ENCODE measurements at regions not wholly inside any gene's neighbourhood (a gene's known extent, or its start where the extent isn't known, plus 50 kb on each side); places are given as distances from the start of the nearest gene placed in this dataset.

GRCh38 chr16:56087626-56088025, 103.7 kb upstream of the GNAO1 start:
- no peak for DNase-seq
- H4K91ac ChIP-seq (ENCODE audit: low read depth, low read length) = no peak overlapping the region
- peak overlapping the region; percentile 3 for H3K4me3 ChIP-seq (ENCODE audit: low read depth, low read length)
- H3K27me3 ChIP-seq (ENCODE audit: insufficient read depth, low read length) = no peaks in the 10 kb centered on the region
- no peak overlapping the region for H3K4me2 ChIP-seq (ENCODE audit: low read length)
- H2BK120ac ChIP-seq (ENCODE audit: insufficient read depth, low read length, poor library complexity) = no peak overlapping the region
- WGBS (ENCODE audit: extremely low coverage, insufficient coverage, insufficient read length) = no CpG with 5 or more reads among the region's 6 CpGs
- H3K18ac ChIP-seq (ENCODE audit: low read length) = no peak overlapping the region
- H2AFZ ChIP-seq (ENCODE audit: insufficient read depth, low read length, poor library complexity) = no peak overlapping the region
- H3K9me3 ChIP-seq (ENCODE audit: insufficient read depth, low read depth, low read length) = peaks cover 2% of the 10 kb centered on the region
- no peaks in the 10 kb centered on the region for H3K79me2 ChIP-seq (ENCODE audit: control insufficient read depth, insufficient read depth, low read length, poor library complexity)
- H4K8ac ChIP-seq (ENCODE audit: low read depth, low read length) = no peak overlapping the region
- H3K4me1 ChIP-seq (ENCODE audit: control insufficient read depth in 1 of 2, insufficient read depth in 2 of 2, low read length in 2 of 2) = peaks cover 5 to 6% of the 10 kb centered on the region in 2 experiments
- H3K27ac ChIP-seq (ENCODE audit: low read depth, low read length) = no peak overlapping the region
- no peak overlapping the region for H3K23ac ChIP-seq (ENCODE audit: low read length)
- H2BK5ac ChIP-seq (ENCODE audit: low read depth, low read length, poor library complexity) = no peak overlapping the region
- no peaks in the 10 kb centered on the region for H3K36me3 ChIP-seq (ENCODE audit: control insufficient read depth in 1 of 2, insufficient read depth in 2 of 2, low read length in 2 of 2)
- H3K14ac ChIP-seq (ENCODE audit: low read length) = no peak overlapping the region
- no peak overlapping the region for H3K4ac ChIP-seq (ENCODE audit: low read depth, low read length)
- H2BK12ac ChIP-seq (ENCODE audit: low read length) = no peak overlapping the region
- H2AK5ac ChIP-seq (ENCODE audit: low read length) = no peak overlapping the region
- no peak overlapping the region for H3K9ac ChIP-seq (ENCODE audit: low read length)
- H4K12ac ChIP-seq (ENCODE audit: low read depth, low read length) = no peak overlapping the region
- H3K79me1 ChIP-seq (ENCODE audit: low read length) = no peaks in the 10 kb centered on the region

GRCh38 chr16:56081371-56081770, 109.9 kb upstream of the GNAO1 start:
- no CpG with 5 or more reads among the region's 2 CpGs for WGBS (ENCODE audit: extremely low coverage, insufficient coverage, insufficient read length)
- H2BK12ac ChIP-seq (ENCODE audit: low read length) = no peak overlapping the region
- H3K4me2 ChIP-seq (ENCODE audit: low read length) = no peak overlapping the region

DNA sequence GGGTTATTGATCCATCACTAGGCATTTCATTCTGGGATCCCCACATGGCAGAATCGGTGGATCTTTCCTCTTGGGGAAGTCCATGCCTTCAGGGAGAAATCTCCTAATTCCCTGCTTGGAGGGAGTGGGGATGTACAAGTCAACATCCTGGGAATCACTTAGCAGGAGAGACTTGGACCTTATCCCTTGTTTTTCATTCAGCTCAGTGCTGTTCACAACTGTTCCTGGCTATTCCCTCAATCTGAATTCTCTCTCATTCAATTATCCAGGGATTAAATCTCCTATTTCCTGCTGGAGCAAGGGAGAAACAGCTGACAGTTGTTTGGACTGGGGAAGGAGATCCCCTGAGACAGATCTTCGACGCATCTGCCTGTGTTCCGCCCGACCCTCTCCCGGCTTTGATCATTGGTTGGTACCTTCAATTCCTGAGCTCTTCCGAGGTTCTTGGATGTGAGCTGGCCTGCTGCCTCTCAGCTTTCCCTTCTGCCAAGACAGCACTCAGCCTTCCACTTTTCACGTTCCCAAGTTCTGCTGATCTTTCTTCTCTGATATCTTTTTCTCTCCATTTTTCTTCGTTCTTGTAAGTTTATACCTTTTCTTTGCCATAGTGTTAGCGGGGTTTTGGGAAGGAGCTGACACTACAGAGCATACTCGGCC, 115.4 kb upstream of the GNAO1 start:
- H4K8ac ChIP-seq (ENCODE audit: low read depth, low read length) = no peak overlapping the region
- no peak overlapping the region for H4K12ac ChIP-seq (ENCODE audit: low read depth, low read length)
- H3K9me3 ChIP-seq (ENCODE audit: insufficient read depth, low read depth, low read length) = peaks cover 2% of the 10 kb centered on the region
- no peak overlapping the region for H3K4ac ChIP-seq (ENCODE audit: low read depth, low read length)
- H2BK5ac ChIP-seq (ENCODE audit: low read depth, low read length, poor library complexity) = no peak overlapping the region
- no peak overlapping the region for H2BK12ac ChIP-seq (ENCODE audit: low read length)
- no peaks in the 10 kb centered on the region for H3K36me3 ChIP-seq (ENCODE audit: control insufficient read depth in 1 of 2, insufficient read depth in 2 of 2, low read length in 2 of 2)
- no peak overlapping the region for H2AFZ ChIP-seq (ENCODE audit: insufficient read depth, low read length, poor library complexity)
- no peak overlapping the region for H4K91ac ChIP-seq (ENCODE audit: low read depth, low read length)
- no peaks in the 10 kb centered on the region for H3K79me2 ChIP-seq (ENCODE audit: control insufficient read depth, insufficient read depth, low read length, poor library complexity)
- no peak for DNase-seq
- H3K4me2 ChIP-seq (ENCODE audit: low read length) = no peak overlapping the region
- H3K14ac ChIP-seq (ENCODE audit: low read length) = no peak overlapping the region
- H3K79me1 ChIP-seq (ENCODE audit: low read length) = no peaks in the 10 kb centered on the region
- WGBS (ENCODE audit: extremely low coverage, insufficient coverage, insufficient read length) = no CpG with 5 or more reads among the region's 11 CpGs
- no peak overlapping the region for H2BK120ac ChIP-seq (ENCODE audit: insufficient read depth, low read length, poor library complexity)
- H3K18ac ChIP-seq (ENCODE audit: low read length) = no peak overlapping the region
- no peak overlapping the region for H3K27ac ChIP-seq (ENCODE audit: low read depth, low read length)
- no peak overlapping the region for H2AK5ac ChIP-seq (ENCODE audit: low read length)
- H3K23ac ChIP-seq (ENCODE audit: low read length) = no peak overlapping the region
- H3K27me3 ChIP-seq (ENCODE audit: insufficient read depth, low read length) = no peaks in the 10 kb centered on the region
- no peak overlapping the region for H3K4me3 ChIP-seq (ENCODE audit: low read depth, low read length)
- H3K9ac ChIP-seq (ENCODE audit: low read length) = no peak overlapping the region
- no peaks in the 10 kb centered on the region for H3K4me1 ChIP-seq (ENCODE audit: control insufficient read depth in 1 of 2, insufficient read depth in 2 of 2, low read length in 2 of 2)

More at GRCh38 chr16:56081371-56081770, 109.9 kb upstream of the GNAO1 start:
- Histone ChIP-seq H3K9ac (ENCODE audit: low read length) (no peak overlapping the region), H3K79me2 (ENCODE audit: control insufficient read depth, insufficient read depth, low read length, poor library complexity) (no peaks in the 10 kb centered on the region), H2BK5ac (ENCODE audit: low read depth, low read length, poor library complexity) (no peak overlapping the region), H3K23ac (ENCODE audit: low read length) (no peak overlapping the region), H3K9me3 (ENCODE audit: insufficient read depth, low read depth, low read length) (peaks cover 2% of the 10 kb centered on the region), H3K4ac (ENCODE audit: low read depth, low read length) (no peak overlapping the region), H3K4me1 (ENCODE audit: control insufficient read depth in 1 of 2, insufficient read depth in 2 of 2, low read length in 2 of 2) (no peaks in the 10 kb centered on the region), H2AFZ (ENCODE audit: insufficient read depth, low read length, poor library complexity) (no peak overlapping the region), H3K27me3 (ENCODE audit: insufficient read depth, low read length) (no peaks in the 10 kb centered on the region), H3K18ac (ENCODE audit: low read length) (no peak overlapping the region), H4K91ac (ENCODE audit: low read depth, low read length) (no peak overlapping the region), H3K14ac (ENCODE audit: low read length) (no peak overlapping the region), H2BK120ac (ENCODE audit: insufficient read depth, low read length, poor library complexity) (no peak overlapping the region), H4K8ac (ENCODE audit: low read depth, low read length) (no peak overlapping the region), H3K36me3 (ENCODE audit: control insufficient read depth in 1 of 2, insufficient read depth in 2 of 2, low read length in 2 of 2) (no peaks in the 10 kb centered on the region), H3K4me3 (ENCODE audit: low read depth, low read length) (no peak overlapping the region), H2AK5ac (ENCODE audit: low read length) (no peak overlapping the region), H3K27ac (ENCODE audit: low read depth, low read length) (no peak overlapping the region), H4K12ac (ENCODE audit: low read depth, low read length) (no peak overlapping the region), H3K79me1 (ENCODE audit: low read length) (no peaks in the 10 kb centered on the region)
- no peak for DNase-seq

- H2AK5ac ChIP-seq (ENCODE audit: low read length) = no peak overlapping the region
- no peak overlapping the region for H3K4me3 ChIP-seq (ENCODE audit: low read depth, low read length)
- no peak overlapping the region for H3K9ac ChIP-seq (ENCODE audit: low read length)
- no peaks in the 10 kb centered on the region for H3K79me2 ChIP-seq (ENCODE audit: control insufficient read depth, insufficient read depth, low read length, poor library complexity)
- H3K18ac ChIP-seq (ENCODE audit: low read length) = no peak overlapping the region
- no peak overlapping the region for H4K91ac ChIP-seq (ENCODE audit: low read depth, low read length)
- no CpG with 5 or more reads among the region's 4 CpGs for WGBS (ENCODE audit: extremely low coverage, insufficient coverage, insufficient read length)
- peaks cover 2% of the 10 kb centered on the region for H3K9me3 ChIP-seq (ENCODE audit: insufficient read depth, low read depth, low read length)
- H3K27ac ChIP-seq (ENCODE audit: low read depth, low read length) = no peak overlapping the region
- H2BK5ac ChIP-seq (ENCODE audit: low read depth, low read length, poor library complexity) = no peak overlapping the region
- H3K4me1 ChIP-seq (ENCODE audit: control insufficient read depth in 1 of 2, insufficient read depth in 2 of 2, low read length in 2 of 2) = no peaks in the 10 kb centered on the region
- H3K27me3 ChIP-seq (ENCODE audit: insufficient read depth, low read length) = no peaks in the 10 kb centered on the region
- H3K36me3 ChIP-seq (ENCODE audit: control insufficient read depth in 1 of 2, insufficient read depth in 2 of 2, low read length in 2 of 2) = no peaks in the 10 kb centered on the region
- H2AFZ ChIP-seq (ENCODE audit: insufficient read depth, low read length, poor library complexity) = no peak overlapping the region
- H2BK12ac ChIP-seq (ENCODE audit: low read length) = no peak overlapping the region
- no peak overlapping the region for H3K4ac ChIP-seq (ENCODE audit: low read depth, low read length)
- no peak overlapping the region for H3K23ac ChIP-seq (ENCODE audit: low read length)
- DNase-seq = no peak
- no peak overlapping the region for H4K12ac ChIP-seq (ENCODE audit: low read depth, low read length)
- no peaks in the 10 kb centered on the region for H3K79me1 ChIP-seq (ENCODE audit: low read length)
- no peak overlapping the region for H3K14ac ChIP-seq (ENCODE audit: low read length)
- H2BK120ac ChIP-seq (ENCODE audit: insufficient read depth, low read length, poor library complexity) = no peak overlapping the region
- no peak overlapping the region for H4K8ac ChIP-seq (ENCODE audit: low read depth, low read length)
- H3K4me2 ChIP-seq (ENCODE audit: low read length) = no peak overlapping the region
These were observed 117.8 kb upstream of the GNAO1 start for GRCh38 chr16:56073508-56073907.

All from trophoblast cell (in vitro differentiated cells and primary cell).